ENCODE measurements at regions not wholly inside any gene's neighbourhood (a gene's known extent, or its start where the extent isn't known, plus 50 kb on each side); places are given as distances from the start of the nearest gene placed in this dataset.
"Not testable (repeated sequence)": the region's sequence is repeated elsewhere in the genome, so short reads cannot be mapped to it uniquely, and the experiment has no call there.

- CTCF ChIA-PET = no interaction called here
- Histone ChIP-seq H3K9me3 (ENCODE audit: control insufficient read depth, insufficient read depth, low read depth, low read length) (no peaks in the 10 kb centered on the region), H3K27ac (ENCODE audit: extremely low read depth, low read depth, low read length) (no peak overlapping the region), H3K4me1 (ENCODE audit: control insufficient read depth, insufficient read depth, low read length) (no peaks in the 10 kb centered on the region), H3K36me3 (ENCODE audit: control insufficient read depth in 2 of 2, insufficient read depth in 1 of 2, low read length in 2 of 2) (no peaks in the 10 kb centered on the region), H3K4me3 (ENCODE audit: low read depth, low read length) (no peak overlapping the region)
- TF ChIP-seq SP7 (tag by site-specific recombination; IDR thresholded peaks at IDR 0.05) = no peak
- no peak for TF ChIP-seq ZNF148 (tag by site-specific recombination; IDR thresholded peaks at IDR 0.05; ENCODE audit: borderline replicate concordance)
- TF ChIP-seq ZNF248 (tag by site-specific recombination; IDR thresholded peaks at IDR 0.05) = no peak
- no peak for TF ChIP-seq ZBTB8A (tag by site-specific recombination; IDR thresholded peaks at IDR 0.05)
- TF ChIP-seq KLF1 (tag by site-specific recombination; IDR thresholded peaks at IDR 0.05) = no peak
- no peak for TF ChIP-seq ZNF211 (tag by site-specific recombination; IDR thresholded peaks at IDR 0.05; ENCODE audit: low read depth)
- no peak for TF ChIP-seq REPIN1 (tag by site-specific recombination; IDR thresholded peaks at IDR 0.05; ENCODE audit: low read depth)
- no peak for TF ChIP-seq SP3 (tag by site-specific recombination; IDR thresholded peaks at IDR 0.05)
- POLR2A ChIA-PET = no interaction called here
Observed at GRCh38 chr14:43729143-43729542, 777.9 kb downstream of the FSCB start.

GRCh38 chr14:43706900-43707299 is 800.2 kb downstream of the FSCB start:
- ChIA-PET CTCF (no interaction called here), POLR2A (no interaction called here)
- Histone ChIP-seq H3K36me3 (ENCODE audit: control insufficient read depth in 2 of 2, insufficient read depth in 1 of 2, low read length in 2 of 2) (no peaks in the 10 kb centered on the region), H3K9me3 (ENCODE audit: control insufficient read depth, insufficient read depth, low read depth, low read length) (no peaks in the 10 kb centered on the region), H3K4me3 (ENCODE audit: low read depth, low read length) (no peak overlapping the region), H3K27ac (ENCODE audit: extremely low read depth, low read depth, low read length) (no peak overlapping the region), H3K4me1 (ENCODE audit: control insufficient read depth, insufficient read depth, low read length) (no peaks in the 10 kb centered on the region)
- TF ChIP-seq GFI1B (tag by site-specific recombination; IDR thresholded peaks at IDR 0.05) = no peak
- no peak for TF ChIP-seq ZNF121 (tag by site-specific recombination; IDR thresholded peaks at IDR 0.05)
- no peak for TF ChIP-seq ZNF202 (tag by site-specific recombination; IDR thresholded peaks at IDR 0.05; ENCODE audit: borderline replicate concordance)
- no peak for TF ChIP-seq ZNF785 (tag by site-specific recombination; IDR thresholded peaks at IDR 0.05)
- TF ChIP-seq ZNF223 (tag by site-specific recombination; IDR thresholded peaks at IDR 0.05) = no peak
- TF ChIP-seq ZNF423 (tag by site-specific recombination; IDR thresholded peaks at IDR 0.05) = no peak
- TF ChIP-seq ZBTB1 (tag by site-specific recombination; IDR thresholded peaks at IDR 0.05) = no peak
- no peak for TF ChIP-seq PRDM1 (tag by site-specific recombination; IDR thresholded peaks at IDR 0.05)
- TF ChIP-seq ZNF26 (tag by site-specific recombination; IDR thresholded peaks at IDR 0.05) = no peak
- TF ChIP-seq ZNF624 (tag by site-specific recombination; IDR thresholded peaks at IDR 0.05) = no peak
- no peak for TF ChIP-seq SCRT1 (tag by site-specific recombination; IDR thresholded peaks at IDR 0.05; ENCODE audit: borderline replicate concordance)
- TF ChIP-seq ZSCAN30 (tag by site-specific recombination; IDR thresholded peaks at IDR 0.05) = no peak
- no peak for TF ChIP-seq SP7 (tag by site-specific recombination; IDR thresholded peaks at IDR 0.05)
- no peak for TF ChIP-seq ZNF677 (tag by site-specific recombination; IDR thresholded peaks at IDR 0.05)
- no peak for TF ChIP-seq TRIM28 (IDR thresholded peaks at IDR 0.05; ENCODE audit: borderline replicate concordance, low read length)
- no peak for TF ChIP-seq ZBTB7A (tag by site-specific recombination; IDR thresholded peaks at IDR 0.05; ENCODE audit: low read depth)
- no peak for TF ChIP-seq SALL2 (tag by site-specific recombination; IDR thresholded peaks at IDR 0.05; ENCODE audit: borderline replicate concordance)
- no peak for TF ChIP-seq ZNF747 (tag by site-specific recombination; IDR thresholded peaks at IDR 0.05)
- no peak for TF ChIP-seq CTCF (tag by site-specific recombination; IDR thresholded peaks at IDR 0.05)
- TF ChIP-seq KLF1 (tag by site-specific recombination; IDR thresholded peaks at IDR 0.05) = no peak

GRCh38 chr14:43698561-43699284 is 808.4 kb downstream of the FSCB start:
- H3K36me3 ChIP-seq (ENCODE audit: control insufficient read depth in 2 of 2, insufficient read depth in 1 of 2, low read length in 2 of 2); CTCF ChIA-PET; H3K9me3 ChIP-seq (ENCODE audit: control insufficient read depth, insufficient read depth, low read depth, low read length); H3K27ac ChIP-seq (ENCODE audit: extremely low read depth, low read depth, low read length); H3K4me1 ChIP-seq (ENCODE audit: control insufficient read depth, insufficient read depth, low read length); POLR2A ChIA-PET; H3K4me3 ChIP-seq (ENCODE audit: low read depth, low read length): not testable (repeated sequence)

All from HEK293 (cell line).